ENCODE measurements at regions not wholly inside any gene's neighbourhood (a gene's known extent, or its start where the extent isn't known, plus 50 kb on each side); places are given as distances from the start of the nearest gene placed in this dataset.

GRCh38 chr3:194278186-194278845, 72.8 kb downstream of the CPN2 start:
- TF ChIP-seq CTCF (conservative IDR thresholded peaks at IDR 0.05; ENCODE audit: low read length): no peak
- no peak for TF ChIP-seq EZH2phosphoT487 (IDR thresholded peaks at IDR 0.05; ENCODE audit: borderline replicate concordance)

All from Loucy (cell line).